ENCODE measurements at regions not wholly inside any gene's neighbourhood (a gene's known extent, or its start where the extent isn't known, plus 50 kb on each side); places are given as distances from the start of the nearest gene placed in this dataset.

DNA sequence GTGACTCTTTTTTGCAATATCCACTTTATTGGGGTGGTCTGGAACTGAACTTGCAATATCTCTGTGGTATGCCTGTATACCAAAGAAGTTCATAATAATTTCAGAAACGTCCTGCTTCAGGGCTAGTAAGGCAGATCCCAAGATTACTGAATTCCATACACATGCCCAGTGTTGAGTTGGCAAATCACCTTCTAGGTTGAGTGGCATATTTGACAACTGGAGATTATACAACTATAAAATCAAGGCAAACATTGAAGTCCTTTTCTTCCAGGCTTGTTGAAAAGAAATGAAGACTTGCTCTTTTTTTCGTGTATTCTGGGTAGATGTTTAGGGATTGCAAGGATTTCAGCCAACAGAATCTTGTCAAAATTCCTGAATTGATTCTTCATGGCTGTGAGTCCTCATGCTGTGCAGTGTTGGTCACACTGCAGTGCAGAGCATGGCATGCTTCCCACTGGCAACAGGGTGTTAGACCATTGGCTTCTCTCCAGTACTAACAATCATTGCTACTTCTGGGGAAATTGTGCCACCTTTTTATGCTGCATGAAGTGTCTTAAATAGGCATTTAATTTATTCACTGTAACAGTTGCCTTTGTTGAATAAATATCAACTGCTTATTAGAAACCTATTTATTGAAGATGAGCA lies 367.1 kb upstream of the ADGRL4 start:
- no peak overlapping the region for H3K4me3 ChIP-seq (ENCODE audit: low read depth, low read length)
- TF ChIP-seq, protein P1, sequence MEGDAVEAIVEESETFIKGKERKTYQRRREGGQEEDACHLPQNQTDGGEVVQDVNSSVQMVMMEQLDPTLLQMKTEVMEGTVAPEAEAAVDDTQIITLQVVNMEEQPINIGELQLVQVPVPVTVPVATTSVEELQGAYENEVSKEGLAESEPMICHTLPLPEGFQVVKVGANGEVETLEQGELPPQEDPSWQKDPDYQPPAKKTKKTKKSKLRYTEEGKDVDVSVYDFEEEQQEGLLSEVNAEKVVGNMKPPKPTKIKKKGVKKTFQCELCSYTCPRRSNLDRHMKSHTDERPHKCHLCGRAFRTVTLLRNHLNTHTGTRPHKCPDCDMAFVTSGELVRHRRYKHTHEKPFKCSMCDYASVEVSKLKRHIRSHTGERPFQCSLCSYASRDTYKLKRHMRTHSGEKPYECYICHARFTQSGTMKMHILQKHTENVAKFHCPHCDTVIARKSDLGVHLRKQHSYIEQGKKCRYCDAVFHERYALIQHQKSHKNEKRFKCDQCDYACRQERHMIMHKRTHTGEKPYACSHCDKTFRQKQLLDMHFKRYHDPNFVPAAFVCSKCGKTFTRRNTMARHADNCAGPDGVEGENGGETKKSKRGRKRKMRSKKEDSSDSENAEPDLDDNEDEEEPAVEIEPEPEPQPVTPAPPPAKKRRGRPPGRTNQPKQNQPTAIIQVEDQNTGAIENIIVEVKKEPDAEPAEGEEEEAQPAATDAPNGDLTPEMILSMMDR (IDR thresholded peaks at IDR 0.05; ENCODE audit: borderline replicate concordance, insufficient read depth, low read depth, low read length), result no peak

DNA sequence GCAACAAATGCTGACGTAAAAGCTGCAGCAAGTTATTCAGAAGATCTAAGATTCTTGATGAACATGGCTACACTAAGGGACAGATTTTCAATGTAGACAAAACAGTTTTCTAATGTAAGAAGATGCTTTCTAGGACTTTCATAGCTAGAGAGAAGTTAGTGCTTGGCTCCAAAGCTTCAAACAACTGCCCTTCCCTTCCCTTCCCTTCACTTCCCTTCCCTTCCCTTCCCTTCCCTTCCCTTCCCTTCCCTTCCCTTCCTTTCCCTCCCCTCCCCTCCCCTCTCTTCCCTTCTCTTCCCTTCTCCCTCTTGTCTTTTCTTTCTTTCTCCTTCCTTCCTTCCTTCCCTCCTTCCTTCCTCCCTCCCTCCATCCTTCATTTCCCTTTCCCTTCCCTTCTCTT lies 365.3 kb upstream of the ADGRL4 start:
- no peak overlapping the region for H3K4me3 ChIP-seq (ENCODE audit: low read depth, low read length)
- TF ChIP-seq, protein P1 (IDR thresholded peaks at IDR 0.05; ENCODE audit: borderline replicate concordance, insufficient read depth, low read depth, low read length), result no peak

DNA sequence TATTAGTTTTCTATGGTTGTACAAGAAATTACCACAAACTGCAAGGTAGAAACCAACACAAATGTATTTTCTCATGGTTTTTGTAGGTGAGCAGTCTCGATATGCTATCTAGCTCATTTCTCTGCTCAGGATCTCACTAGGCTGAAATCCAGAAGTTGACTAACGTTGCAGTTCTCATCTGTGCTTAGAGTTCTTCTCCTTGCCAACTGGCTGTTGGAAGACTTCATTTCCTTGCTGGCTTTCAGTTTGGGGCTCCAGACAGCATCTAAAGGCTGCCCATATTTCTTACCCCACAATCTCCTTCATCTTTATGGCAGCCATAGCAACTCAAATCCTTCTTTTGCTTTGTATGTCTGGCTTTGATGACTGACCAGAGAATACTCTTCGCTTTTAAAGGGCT lies 362.6 kb upstream of the ADGRL4 start:
- TF ChIP-seq, protein P1 (IDR thresholded peaks at IDR 0.05; ENCODE audit: borderline replicate concordance, insufficient read depth, low read depth, low read length), result no peak
- H3K4me3 ChIP-seq (ENCODE audit: low read depth, low read length), result no peak overlapping the region

DNA sequence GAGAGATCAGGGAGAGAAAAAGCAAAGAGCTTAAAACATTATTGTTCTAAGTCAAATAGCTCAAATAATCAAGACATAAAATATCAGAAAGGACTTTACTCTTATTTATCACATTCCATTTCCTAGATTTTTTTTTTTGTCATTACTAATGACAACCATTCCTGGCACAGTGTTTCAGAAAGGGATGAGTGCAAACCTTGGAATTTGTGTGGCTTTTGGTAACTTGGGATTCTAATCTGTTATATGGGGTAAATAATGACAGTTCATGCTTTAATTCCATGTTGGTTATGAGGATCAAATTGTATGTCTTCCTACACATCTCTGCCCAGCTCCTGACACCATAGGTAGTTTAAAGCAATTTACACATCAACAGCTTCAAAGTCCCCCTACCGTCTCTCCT lies 358.4 kb upstream of the ADGRL4 start:
- TF ChIP-seq, protein P1 (IDR thresholded peaks at IDR 0.05; ENCODE audit: borderline replicate concordance, insufficient read depth, low read depth, low read length), result no peak
- no peak overlapping the region for H3K4me3 ChIP-seq (ENCODE audit: low read depth, low read length)

DNA sequence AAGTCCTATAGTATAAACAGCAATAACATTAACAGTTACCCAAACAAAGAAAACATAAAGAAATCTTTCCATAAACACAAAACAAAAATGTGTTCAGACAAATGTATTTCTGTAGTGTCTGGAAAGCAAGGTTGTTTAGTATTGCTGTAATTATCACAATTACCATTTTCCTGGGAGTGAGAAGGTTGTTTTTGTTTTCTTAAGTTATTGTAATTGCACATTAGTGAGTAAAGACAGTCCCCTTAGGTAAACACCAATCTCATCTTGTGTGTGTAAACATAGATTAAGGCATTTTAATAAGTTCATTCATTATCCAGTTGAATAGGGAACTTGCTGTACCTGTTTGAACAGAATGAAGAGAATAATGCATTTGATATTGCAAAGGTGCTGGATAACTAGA lies 356.9 kb upstream of the ADGRL4 start:
- TF ChIP-seq, protein P1 (IDR thresholded peaks at IDR 0.05; ENCODE audit: borderline replicate concordance, insufficient read depth, low read depth, low read length), result no peak
- H3K4me3 ChIP-seq (ENCODE audit: low read depth, low read length), result no peak overlapping the region

DNA sequence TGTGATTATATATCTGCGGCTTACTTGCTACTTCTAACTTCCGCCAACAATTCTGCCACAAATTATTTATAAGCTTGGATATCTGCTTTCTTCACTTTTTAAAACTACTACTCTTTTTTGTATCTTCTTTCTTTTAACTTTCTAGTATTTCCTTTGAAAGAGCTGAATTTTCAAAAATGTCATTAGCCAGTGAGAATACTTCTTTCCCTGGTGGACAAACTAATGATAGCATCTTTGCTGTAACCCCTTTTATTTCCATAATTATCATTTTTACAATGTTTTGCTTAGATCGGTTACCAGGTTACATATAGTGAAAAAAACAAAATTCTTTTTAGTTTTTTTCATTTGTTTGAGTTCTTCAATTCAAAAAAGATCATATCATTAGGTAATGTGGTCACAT lies 355.9 kb upstream of the ADGRL4 start:
- H3K4me3 ChIP-seq (ENCODE audit: low read depth, low read length), result no peak overlapping the region
- TF ChIP-seq, protein P1 (IDR thresholded peaks at IDR 0.05; ENCODE audit: borderline replicate concordance, insufficient read depth, low read depth, low read length), result no peak

DNA sequence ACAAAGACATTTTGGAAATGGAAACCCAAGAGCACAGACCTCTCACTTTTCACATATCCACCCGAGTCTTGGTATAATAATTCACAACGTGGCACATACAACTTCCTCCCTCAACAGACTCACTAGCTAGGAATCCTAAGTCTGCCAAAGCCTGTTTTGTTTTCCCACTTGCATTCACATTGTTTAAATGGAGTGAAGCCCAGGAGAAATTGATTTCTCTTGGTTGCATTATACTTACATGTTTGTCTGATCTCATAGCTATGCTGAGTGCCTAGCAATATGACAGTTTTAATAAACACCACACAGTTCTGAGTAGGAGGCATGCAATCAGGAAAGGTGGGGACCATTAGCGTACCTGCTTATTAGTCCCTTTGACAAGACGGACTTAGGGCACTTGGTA lies 348.6 kb upstream of the ADGRL4 start:
- no peak overlapping the region for H3K4me3 ChIP-seq (ENCODE audit: low read depth, low read length)
- TF ChIP-seq, protein P1 (IDR thresholded peaks at IDR 0.05; ENCODE audit: borderline replicate concordance, insufficient read depth, low read depth, low read length), result no peak

All from GM12875 (cell line).